Ammon's horn (tissue), 1 donor: ENCODE measurements at regions not wholly inside any gene's neighbourhood (a gene's known extent, or its start where the extent isn't known, plus 50 kb on each side); places are given as distances from the start of the nearest gene placed in this dataset.

Source experiments
- DNase-seq: peaks from one replicate; pipeline ENCODE4 v3.0.0-alpha.2; 2016; ENCODE audit warnings: low spot score

DNA sequence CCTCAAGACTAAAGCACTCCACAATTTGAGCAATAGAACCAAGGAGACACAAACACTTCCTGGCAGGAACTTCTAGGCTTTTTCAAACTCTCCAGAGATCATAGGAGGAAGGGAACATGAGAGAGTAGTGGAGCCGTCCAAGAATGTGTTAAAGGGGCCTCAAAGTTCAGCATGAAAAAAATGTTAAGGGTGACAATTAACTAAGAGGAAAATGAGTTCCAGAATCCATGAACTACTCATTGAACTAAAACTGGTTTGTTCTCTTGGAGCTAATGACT lies 122.0 kb downstream of the WIF1 start:
- DNase-seq: no peak
